HCT116 (cell line): ENCODE measurements at regions not wholly inside any gene's neighbourhood (a gene's known extent, or its start where the extent isn't known, plus 50 kb on each side); places are given as distances from the start of the nearest gene placed in this dataset.

ENCODE experiments used
- ATAC-seq: fragments of 200-7000 bp; cut with Tn5 transposase; 2 replicates; pipeline ENCODE4 v1.9.1; 2020; ENCODE audit warnings: mild to moderate bottlenecking, moderate library complexity
- BruUV-seq: library from RNA; stranded (reverse); fragments of 400-500 nt; replicated peaks from 2 replicates; lab custom pipeline; 2021; lab: Mats Ljungman, UMichigan
- CTCF ChIA-PET: fragments of 300-600 bp; sonication (Branson Sonifier 250); formaldehyde crosslinking; loops from one replicate; lab custom pipeline; 2021; ENCODE audit warnings: antibody characterized with exemption; lab: Charles Lee
- POLR2A ChIA-PET: fragments of 300-600, 350-600 bp; sonication (Branson Sonifier 250); formaldehyde crosslinking; loops from one replicate; lab custom pipeline; 2021; ENCODE audit warnings: antibody characterized with exemption; lab: Charles Lee
- RAD21 ChIA-PET, 2 experiments: fragments of 300-600 bp; sonication (Branson Sonifier 250); formaldehyde crosslinking; loops; one replicate each; lab custom pipeline; 2023; ENCODE audit warnings: low total read pairs in 2 of 2; ENCODE audit not compliant: uncharacterized antibody in 2 of 2, unreplicated experiment in 2 of 2, low non-redundant PET in 1 of 2; lab: Charles Lee
- DNase-seq: peaks from one replicate; pipeline ENCODE4 v3.0.0-alpha.2; 2010; ENCODE audit warnings: low read depth, low spot score
- H2AFZ ChIP-seq: fragments of 200-600 bp; shearing (Covaris generic), sonication (generic); 2 replicates; pipeline ENCODE4 v1.6.1; 2017; ENCODE audit warnings: low read depth, mixed run types, mixed read lengths, antibody characterized with exemption, low read length; ENCODE audit not compliant: poor library complexity, severe bottlenecking
- H3K27ac ChIP-seq: 2 replicates; pipeline ENCODE4 v1.5.1; 2012; ENCODE audit warnings: low read depth, low read length
- H3K27me3 ChIP-seq: fragments of 200-600 bp; sonication (generic); 2 replicates; pipeline ENCODE4 v1.6.1; 2016; ENCODE audit warnings: mixed run types, low read length, mixed read lengths; ENCODE audit not compliant: insufficient read depth
- H3K36me3 ChIP-seq, 2 experiments: fragments of 200-500 bp in 1 of 2; fragments of 200-600 bp in 1 of 2; sonication (Bioruptor generic) in 1 of 2; sonication (generic) in 1 of 2; 2 replicates each; pipeline versions ENCODE4 v1.5.1 to v1.6.1; 2014 to 2016; ENCODE audit warnings: low read length in 2 of 2, inconsistent platforms in 1 of 2, mixed read lengths in 1 of 2, mixed run types in 1 of 2; ENCODE audit not compliant: insufficient read depth in 2 of 2, control insufficient read depth in 1 of 2
- H3K4me1 ChIP-seq, 2 experiments: fragments of 200-600 bp in 1 of 2; sonication (generic) in 1 of 2; 2 replicates each; pipeline versions ENCODE4 v1.5.1 to v1.6.1; 2012 to 2017; ENCODE audit warnings: low read length in 2 of 2, inconsistent platforms in 1 of 2, mild to moderate bottlenecking in 1 of 2, mixed read lengths in 1 of 2, mixed run types in 1 of 2, moderate library complexity in 1 of 2; ENCODE audit not compliant: insufficient read depth in 2 of 2, control insufficient read depth in 1 of 2
- H3K4me2 ChIP-seq: fragments of 200-600 bp; sonication (generic); 2 replicates; pipeline ENCODE4 v1.6.1; 2017; ENCODE audit warnings: mixed run types, low read length, mixed read lengths
- H3K4me3 ChIP-seq, 2 experiments: fragments of 200-600 bp in 1 of 2; sonication (generic) in 1 of 2; replicated peaks in 1 of 2; 2 replicates each; pipeline ENCODE4 v1.5.1; 2011 to 2016; ENCODE audit warnings: low read length in 2 of 2, control low read depth in 1 of 2, low read depth in 1 of 2, mild to moderate bottlenecking in 1 of 2, mixed read lengths in 1 of 2, mixed run types in 1 of 2
- H3K79me2 ChIP-seq: fragments of 200-600 bp; sonication (generic); 2 replicates; pipeline ENCODE4 v1.6.1; 2017; ENCODE audit warnings: mild to moderate bottlenecking, mixed run types, low read length, moderate library complexity, mixed read lengths; ENCODE audit not compliant: insufficient read depth
- H3K9ac ChIP-seq: fragments of 200-600 bp; sonication (generic); 2 replicates; pipeline ENCODE4 v1.6.1; 2016; ENCODE audit warnings: low read length, mixed read lengths
- H3K9me2 ChIP-seq: fragments of 200-600 bp; sonication (generic), shearing (Covaris generic); 2 replicates; pipeline ENCODE4 v1.6.1; 2017; ENCODE audit warnings: mixed run types, mild to moderate bottlenecking, moderate library complexity; ENCODE audit not compliant: insufficient read depth
- H3K9me3 ChIP-seq, 2 experiments: fragments of 200-500 bp in 1 of 2; fragments of 200-600 bp in 1 of 2; sonication (Bioruptor generic) in 1 of 2; sonication (generic) in 1 of 2; 2 replicates each; pipeline ENCODE4 v1.6.1; 2014 to 2017; ENCODE audit warnings: low read length in 2 of 2, mixed read lengths in 2 of 2, inconsistent platforms in 1 of 2, low read depth in 1 of 2, mild to moderate bottlenecking in 1 of 2, mixed run types in 1 of 2, moderate library complexity in 1 of 2; ENCODE audit not compliant: control insufficient read depth in 1 of 2, insufficient read depth in 1 of 2
- H4K20me1 ChIP-seq: fragments of 200-600 bp; sonication (generic), shearing (Covaris generic); 2 replicates; pipeline ENCODE4 v1.6.1; 2017; ENCODE audit warnings: mixed run types, mild to moderate bottlenecking, moderate library complexity; ENCODE audit not compliant: insufficient read depth
- ATF3 ChIP-seq: IDR thresholded peaks from 2 replicates; pipeline ENCODE4 v1.6.1; 2012
- CBX3 ChIP-seq: IDR thresholded peaks from 2 replicates; pipeline ENCODE4 v1.6.1; 2012; ENCODE audit warnings: low read depth
- CTCF ChIP-seq, 3 experiments: fragments of 200-600 bp in 1 of 3; sonication (generic) in 1 of 3; IDR thresholded peaks in 2 of 3; conservative IDR thresholded peaks in 1 of 3; 2 replicates each; pipeline ENCODE4 v1.5.1; 2012 to 2017; ENCODE audit warnings: low read depth in 2 of 3, low read length in 2 of 3, antibody characterized with exemption in 1 of 3, borderline replicate concordance in 1 of 3, control low read depth in 1 of 3, mild to moderate bottlenecking in 1 of 3, mixed read lengths in 1 of 3, mixed run types in 1 of 3, moderate library complexity in 1 of 3; ENCODE audit not compliant: insufficient read depth in 1 of 3
- EGR1 ChIP-seq: IDR thresholded peaks from 2 replicates; pipeline ENCODE4 v1.6.1; 2012; ENCODE audit warnings: low read depth
- ELF1 ChIP-seq: IDR thresholded peaks from 2 replicates; pipeline ENCODE4 v1.6.1; 2012; ENCODE audit warnings: low read depth, borderline replicate concordance
- EZH2 ChIP-seq: fragments of 200-600 bp; sonication (generic); IDR thresholded peaks from 2 replicates; pipeline ENCODE4 v1.6.1; 2017; ENCODE audit warnings: antibody characterized with exemption, mixed run types
- EZH2phosphoT487 ChIP-seq: fragments of 200-600 bp; IDR thresholded peaks from 2 replicates; pipeline ENCODE4 v1.6.1; 2018; ENCODE audit warnings: antibody characterized with exemption, borderline replicate concordance
- FOSL1 ChIP-seq: IDR thresholded peaks from 2 replicates; pipeline ENCODE4 v1.6.1; 2012; ENCODE audit warnings: low read depth
- POLR2A ChIP-seq: IDR thresholded peaks from 2 replicates; pipeline ENCODE4 v1.7.0; 2011; ENCODE audit warnings: borderline replicate concordance; ENCODE audit not compliant: insufficient read depth, insufficient read length; ENCODE audit errors: extremely low read depth
- RAD21 ChIP-seq: IDR thresholded peaks from 2 replicates; pipeline ENCODE4 v1.6.1; 2012; ENCODE audit warnings: low read depth, mild to moderate bottlenecking
- SIN3A ChIP-seq: IDR thresholded peaks from 2 replicates; pipeline ENCODE4 v1.6.1; 2012; ENCODE audit warnings: low read depth
- SP1 ChIP-seq: IDR thresholded peaks from 2 replicates; pipeline ENCODE4 v1.6.1; 2012; ENCODE audit warnings: low read depth
- SRF ChIP-seq: IDR thresholded peaks from 2 replicates; pipeline ENCODE4 v1.6.1; 2012; ENCODE audit warnings: low read depth
- TCF7L2 ChIP-seq: IDR thresholded peaks from 2 replicates; pipeline ENCODE4 v1.7.0; 2011; ENCODE audit warnings: borderline replicate concordance, inconsistent platforms; ENCODE audit not compliant: insufficient read depth, insufficient read length; ENCODE audit errors: extremely low read depth
- YY1 ChIP-seq: IDR thresholded peaks from 2 replicates; pipeline ENCODE4 v1.6.1; 2011; ENCODE audit warnings: low read length, low read depth, moderate library complexity, mild to moderate bottlenecking; ENCODE audit not compliant: insufficient replicate concordance; ENCODE audit errors: extremely low read depth
- ZBTB33 ChIP-seq: IDR thresholded peaks from 2 replicates; pipeline ENCODE4 v1.6.1; 2011; ENCODE audit warnings: mild to moderate bottlenecking, low read length, moderate library complexity; ENCODE audit not compliant: insufficient replicate concordance; ENCODE audit errors: extremely low read depth
- ZNF274 ChIP-seq: fragments of 200-500 bp; sonication (Bioruptor generic); IDR thresholded peaks from 2 replicates; pipeline ENCODE4 v1.6.1; 2014; ENCODE audit warnings: mild to moderate bottlenecking, low read depth, low read length, inconsistent platforms
- intact Hi-C: fragments of 100-400 bp; cut with micrococcal nuclease; formaldehyde crosslinking; loops from 2 replicates; pipeline ENCODE4 v1.10.0; 2022

GRCh38 chr1:187280031-187280430, 451.3 kb downstream of the PLA2G4A start:
- ChIA-PET CTCF (no interaction called here), RAD21 (no interaction called here), POLR2A (no interaction called here)
- Histone ChIP-seq H2AFZ (no peak overlapping the region), H3K4me3 (no peak overlapping the region), H4K20me1 (no peaks in the 10 kb centered on the region), H3K4me2 (no peak overlapping the region), H3K27ac (no peak overlapping the region), H3K79me2 (no peaks in the 10 kb centered on the region), H3K4me1 (no peaks in the 10 kb centered on the region), H3K9ac (no peak overlapping the region), H3K9me2 (no peaks in the 10 kb centered on the region), H3K36me3 (no peaks in the 10 kb centered on the region), H3K9me3 (no peaks in the 10 kb centered on the region), H3K27me3 (no peaks in the 10 kb centered on the region)
- ATAC-seq (no peak), DNase-seq (no peak)
- no TSS peak for BruUV-seq
- intact Hi-C loops, result no loop called here
- TF ChIP-seq ZBTB33, result no peak
- no peak for TF ChIP-seq FOSL1
- TF ChIP-seq RAD21, result no peak
- no peak for TF ChIP-seq EZH2
- TF ChIP-seq CBX3, result no peak
- no peak for TF ChIP-seq SP1
- no peak for TF ChIP-seq EZH2phosphoT487
- TF ChIP-seq YY1, result no peak
- TF ChIP-seq ATF3, result no peak
- no peak for TF ChIP-seq TCF7L2
- no peak for TF ChIP-seq CTCF (IDR thresholded peaks at IDR 0.05 in 2 of 3, conservative IDR thresholded peaks at IDR 0.05 in 1 of 3; ENCODE audit: borderline replicate concordance in 1 of 3, insufficient read depth in 1 of 3, low read depth in 2 of 3, low read length in 2 of 3)
- no peak for TF ChIP-seq SRF
- TF ChIP-seq ELF1, result no peak
- TF ChIP-seq ZNF274, result no peak
- no peak for TF ChIP-seq SIN3A
- TF ChIP-seq POLR2A, result no peak
- no peak for TF ChIP-seq EGR1
